CD8-positive, alpha-beta memory T cell (primary cell): ENCODE measurements at regions not wholly inside any gene's neighbourhood (a gene's known extent, or its start where the extent isn't known, plus 50 kb on each side); places are given as distances from the start of the nearest gene placed in this dataset.

ENCODE experiments used
- CTCF ChIA-PET: fragments of 350-600 bp; sonication (Branson Sonifier 250); formaldehyde crosslinking; loops from one replicate; lab custom pipeline; 2021; ENCODE audit warnings: antibody characterized with exemption; lab: Charles Lee
- POLR2A ChIA-PET: fragments of 350-600 bp; sonication (Branson Sonifier 250); formaldehyde crosslinking; loops from one replicate; lab custom pipeline; 2021; ENCODE audit warnings: antibody characterized with exemption; lab: Charles Lee
- DNase-seq, 5 donors: peaks; one replicate each; pipeline versions ENCODE4 v3.0.0 to v3.0.0-alpha.2; 2020 to 2022; ENCODE audit warnings: mixed read lengths in 1 of 5
- H3K27ac ChIP-seq: one replicate; pipeline ENCODE4 v1.7.0; 2013; ENCODE audit warnings: low read depth, mild to moderate bottlenecking, low read length, moderate library complexity
- H3K27me3 ChIP-seq: 2 replicates; pipeline ENCODE4 v1.7.0; 2013; ENCODE audit warnings: low read length, mild to moderate bottlenecking; ENCODE audit not compliant: insufficient read depth, poor library complexity, severe bottlenecking
- H3K36me3 ChIP-seq: 2 replicates; pipeline ENCODE4 v1.7.0; 2013; ENCODE audit warnings: mild to moderate bottlenecking, low read length, moderate library complexity; ENCODE audit not compliant: insufficient read depth
- H3K4me1 ChIP-seq: 2 replicates; pipeline ENCODE4 v1.7.0; 2013; ENCODE audit warnings: mild to moderate bottlenecking, low read length, moderate library complexity; ENCODE audit not compliant: insufficient read depth
- H3K4me3 ChIP-seq: 2 replicates; pipeline ENCODE4 v1.7.0; 2013; ENCODE audit warnings: mild to moderate bottlenecking, low read length
- H3K9me3 ChIP-seq: 2 replicates; pipeline ENCODE4 v1.7.0; 2013; ENCODE audit warnings: mild to moderate bottlenecking, low read length
- H3K27ac Mint-ChIP-seq, 8 donors: one replicate each; pipeline ENCODE4 v1.8.0; 2020 to 2021; ENCODE audit warnings: mixed read lengths in 8 of 8, mild to moderate bottlenecking in 6 of 8, inconsistent platforms in 3 of 8, moderate library complexity in 3 of 8
- H3K27me3 Mint-ChIP-seq, 2 donors: one replicate each; pipeline ENCODE4 v1.8.0; 2020 to 2021; ENCODE audit warnings: mixed read lengths in 2 of 2, mild to moderate bottlenecking in 1 of 2, moderate library complexity in 1 of 2
- H3K36me3 Mint-ChIP-seq, 3 donors: one replicate each; pipeline ENCODE4 v1.8.0; 2020 to 2021; ENCODE audit warnings: mixed read lengths in 3 of 3, inconsistent platforms in 1 of 3, mild to moderate bottlenecking in 1 of 3
- H3K4me1 Mint-ChIP-seq, 3 donors: one replicate each; pipeline ENCODE4 v1.8.0; 2020 to 2021; ENCODE audit warnings: mixed read lengths in 3 of 3, inconsistent platforms in 1 of 3, mild to moderate bottlenecking in 1 of 3
- H3K4me3 Mint-ChIP-seq, 7 donors: one replicate each; pipeline ENCODE4 v1.8.0; 2020 to 2021; ENCODE audit warnings: mixed read lengths in 7 of 7, mild to moderate bottlenecking in 6 of 7, moderate library complexity in 4 of 7, inconsistent platforms in 2 of 7
- H3K9me3 Mint-ChIP-seq, 5 donors: one replicate each; pipeline ENCODE4 v1.8.0; 2020 to 2022; ENCODE audit warnings: mixed read lengths in 5 of 5, mild to moderate bottlenecking in 3 of 5, moderate library complexity in 2 of 5, inconsistent platforms in 1 of 5

DNA sequence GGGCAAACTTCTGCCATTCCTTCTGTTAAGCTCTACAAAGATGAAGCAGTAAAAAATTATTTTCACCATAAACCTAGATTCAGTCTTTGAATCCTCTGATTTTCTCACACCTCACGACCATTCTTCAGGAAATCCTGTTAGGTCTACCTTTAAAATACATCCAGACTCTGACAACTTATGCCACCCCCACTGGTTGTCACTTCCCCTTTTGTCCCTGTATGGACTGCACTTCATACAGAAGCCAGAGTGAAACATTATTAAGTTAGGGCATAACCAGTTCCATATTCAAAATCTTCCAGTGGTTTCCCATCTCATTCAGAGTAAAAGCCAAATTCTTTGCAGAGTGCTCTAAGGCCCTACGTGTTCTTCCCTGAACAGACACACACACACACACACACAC, 499.8 kb downstream of the RASEF start:
- Histone ChIP-seq H3K9me3 (no peaks in the 10 kb centered on the region), H3K4me1 (no peaks in the 10 kb centered on the region), H3K4me3 (no peak overlapping the region), H3K27me3 (no peaks in the 10 kb centered on the region), H3K36me3 (no peaks in the 10 kb centered on the region), H3K27ac (no peak overlapping the region)
- no peak overlapping the region for H3K4me3 Mint-ChIP-seq
- H3K27ac Mint-ChIP-seq: no peak overlapping the region
- H3K9me3 Mint-ChIP-seq: peaks cover 0 to 13% (median 0%) of the 10 kb centered on the region in 5 donors
- no peak for DNase-seq
- CTCF ChIA-PET: no interaction called here
- H3K36me3 Mint-ChIP-seq: no peaks in the 10 kb centered on the region
- H3K27me3 Mint-ChIP-seq: no peaks in the 10 kb centered on the region
- no peaks in the 10 kb centered on the region for H3K4me1 Mint-ChIP-seq
- POLR2A ChIA-PET: no interaction called here

DNA sequence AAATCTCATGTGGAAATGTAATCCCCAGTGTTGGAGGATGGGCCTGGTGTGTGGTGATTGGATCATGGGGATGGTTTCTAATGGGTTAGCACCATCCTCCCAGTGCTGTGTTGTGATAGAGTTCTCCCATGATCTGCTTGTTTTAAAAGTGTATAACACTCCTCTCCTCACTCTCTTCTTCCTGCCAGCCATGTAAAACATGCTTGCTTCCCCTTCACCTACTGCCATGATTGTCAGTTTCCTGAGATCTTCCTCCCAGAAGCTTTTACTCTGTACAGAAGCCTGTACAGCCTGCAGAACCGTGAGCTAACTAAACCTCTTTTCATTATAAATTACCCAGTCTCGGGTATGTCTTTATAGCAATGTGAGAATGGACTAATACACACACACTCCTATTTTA, 499.1 kb downstream of the RASEF start:
- H3K36me3 Mint-ChIP-seq: no peaks in the 10 kb centered on the region
- Histone ChIP-seq H3K27me3 (no peaks in the 10 kb centered on the region), H3K9me3 (no peaks in the 10 kb centered on the region), H3K4me1 (no peaks in the 10 kb centered on the region), H3K4me3 (no peak overlapping the region), H3K36me3 (no peaks in the 10 kb centered on the region), H3K27ac (no peak overlapping the region)
- peaks cover 0 to 13% (median 0%) of the 10 kb centered on the region in 5 donors for H3K9me3 Mint-ChIP-seq
- H3K27ac Mint-ChIP-seq: no peak overlapping the region
- H3K4me3 Mint-ChIP-seq: no peak overlapping the region
- DNase-seq: no peak
- CTCF ChIA-PET: no interaction called here
- H3K27me3 Mint-ChIP-seq: no peaks in the 10 kb centered on the region
- H3K4me1 Mint-ChIP-seq: no peaks in the 10 kb centered on the region
- POLR2A ChIA-PET: no interaction called here

DNA sequence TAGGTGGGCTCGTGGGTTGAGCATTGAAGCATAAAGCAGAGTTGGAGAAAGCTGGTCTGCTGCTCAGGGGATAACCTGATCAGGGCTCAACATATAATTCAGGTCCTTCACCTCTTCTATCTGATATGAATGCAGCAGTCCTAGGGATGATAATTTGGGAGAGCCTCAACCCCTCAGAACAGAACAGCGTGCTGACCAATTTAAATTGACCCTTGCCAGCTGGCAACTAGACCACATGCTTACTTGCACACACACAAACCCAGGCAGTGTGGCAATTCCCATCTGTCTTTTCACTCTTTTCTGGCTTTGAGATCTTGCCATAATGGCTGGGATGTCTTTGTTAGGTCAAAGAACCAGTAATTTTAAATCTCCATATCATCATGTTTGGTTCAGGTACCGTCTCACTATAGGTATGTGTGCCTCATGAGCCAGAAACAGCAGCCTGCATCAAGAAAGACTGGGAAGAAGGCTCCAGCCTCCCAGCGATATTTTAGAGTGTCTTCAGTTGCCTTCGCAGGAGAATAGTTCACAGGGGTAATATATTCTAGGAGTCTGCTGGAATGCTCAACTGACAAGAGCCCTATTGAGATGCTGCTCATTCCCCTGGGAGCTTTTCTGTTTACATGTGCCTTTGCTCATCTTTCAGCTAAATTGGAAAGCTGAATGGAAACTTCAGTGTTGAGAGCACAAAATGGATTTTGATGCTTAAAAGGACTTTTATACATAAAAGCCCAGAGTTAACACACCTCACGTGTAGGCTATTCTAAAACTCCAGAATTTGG, 497.6 kb downstream of the RASEF start:
- no peak for DNase-seq
- no peaks in the 10 kb centered on the region for H3K27me3 ChIP-seq
- H3K36me3 Mint-ChIP-seq: no peaks in the 10 kb centered on the region
- H3K4me3 ChIP-seq: no peak overlapping the region
- H3K4me1 Mint-ChIP-seq: no peaks in the 10 kb centered on the region
- H3K27ac Mint-ChIP-seq: no peak overlapping the region
- no peak overlapping the region for H3K27ac ChIP-seq
- POLR2A ChIA-PET: no interaction called here
- H3K4me1 ChIP-seq: no peaks in the 10 kb centered on the region
- H3K9me3 Mint-ChIP-seq: peaks cover 0 to 7% (median 0%) of the 10 kb centered on the region in 5 donors
- H3K9me3 ChIP-seq: no peaks in the 10 kb centered on the region
- H3K27me3 Mint-ChIP-seq: no peaks in the 10 kb centered on the region
- no peaks in the 10 kb centered on the region for H3K36me3 ChIP-seq
- CTCF ChIA-PET: no interaction called here
- no peak overlapping the region for H3K4me3 Mint-ChIP-seq

DNA sequence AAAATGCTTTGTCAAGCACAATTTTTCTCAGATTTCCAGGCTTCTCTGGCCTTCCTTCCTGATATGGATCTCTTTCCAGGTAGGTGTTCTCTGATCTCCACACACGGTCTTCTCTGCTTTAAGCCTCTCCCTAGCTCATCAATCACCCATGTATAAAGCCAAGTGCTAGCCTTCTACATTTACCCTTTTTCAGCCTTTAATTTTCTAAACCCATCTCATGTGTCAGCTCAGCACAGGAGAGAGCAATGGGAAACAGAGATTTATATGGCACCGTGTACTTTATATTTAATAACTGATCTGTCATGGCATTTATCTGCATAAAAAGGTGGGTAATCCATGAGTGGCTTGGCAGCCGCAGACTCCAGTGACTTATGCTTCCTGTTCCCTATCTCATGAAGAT, 495.0 kb downstream of the RASEF start:
- POLR2A ChIA-PET: no interaction called here
- CTCF ChIA-PET: no interaction called here

DNA sequence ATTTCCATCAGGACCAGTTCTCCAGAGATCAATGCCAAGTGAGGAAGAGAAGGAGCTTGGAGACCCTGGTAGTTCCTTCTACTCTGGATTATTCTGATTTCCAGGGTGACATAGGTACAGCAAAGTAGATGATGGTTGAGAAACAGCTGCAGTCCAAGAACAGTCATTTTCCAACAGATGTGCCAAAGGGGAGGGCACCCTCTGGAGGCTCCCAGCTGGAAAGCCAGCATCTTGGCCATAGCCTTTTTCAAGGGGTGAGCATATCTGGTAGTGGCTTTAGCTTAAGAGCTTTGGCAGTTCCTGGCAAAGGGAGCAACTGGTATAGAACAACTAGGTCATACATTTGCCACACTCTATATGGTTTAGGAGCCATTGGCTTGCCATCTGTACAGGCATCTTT, 492.7 kb downstream of the RASEF start:
- no peaks in the 10 kb centered on the region for H3K4me1 ChIP-seq
- no peak overlapping the region for H3K4me3 ChIP-seq
- POLR2A ChIA-PET: no interaction called here
- H3K9me3 ChIP-seq: no peaks in the 10 kb centered on the region
- H3K27ac Mint-ChIP-seq: no peak overlapping the region
- H3K36me3 Mint-ChIP-seq: no peaks in the 10 kb centered on the region
- no peak for DNase-seq
- H3K4me3 Mint-ChIP-seq: no peak overlapping the region
- H3K36me3 ChIP-seq: no peaks in the 10 kb centered on the region
- peaks cover 11 to 22% (median 19%) of the 10 kb centered on the region in 5 donors for H3K9me3 Mint-ChIP-seq
- no peaks in the 10 kb centered on the region for H3K4me1 Mint-ChIP-seq
- CTCF ChIA-PET: no interaction called here
- no peaks in the 10 kb centered on the region for H3K27me3 ChIP-seq
- H3K27ac ChIP-seq: no peak overlapping the region
- H3K27me3 Mint-ChIP-seq: no peaks in the 10 kb centered on the region

More for the DNA sequence above, 495.0 kb downstream of the RASEF start:
- DNase-seq: no peak
- H3K4me3 Mint-ChIP-seq: no peak overlapping the region
- no peaks in the 10 kb centered on the region for H3K36me3 Mint-ChIP-seq
- H3K4me1 Mint-ChIP-seq: no peaks in the 10 kb centered on the region
- no peaks in the 10 kb centered on the region for H3K36me3 ChIP-seq
- H3K9me3 Mint-ChIP-seq: peaks cover 0 to 10% (median 6%) of the 10 kb centered on the region in 5 donors
- H3K27ac Mint-ChIP-seq: no peak overlapping the region
- no peaks in the 10 kb centered on the region for H3K27me3 ChIP-seq
- H3K4me1 ChIP-seq: no peaks in the 10 kb centered on the region
- H3K9me3 ChIP-seq: no peaks in the 10 kb centered on the region
- no peak overlapping the region for H3K27ac ChIP-seq
- no peak overlapping the region for H3K4me3 ChIP-seq
- no peaks in the 10 kb centered on the region for H3K27me3 Mint-ChIP-seq

DNA sequence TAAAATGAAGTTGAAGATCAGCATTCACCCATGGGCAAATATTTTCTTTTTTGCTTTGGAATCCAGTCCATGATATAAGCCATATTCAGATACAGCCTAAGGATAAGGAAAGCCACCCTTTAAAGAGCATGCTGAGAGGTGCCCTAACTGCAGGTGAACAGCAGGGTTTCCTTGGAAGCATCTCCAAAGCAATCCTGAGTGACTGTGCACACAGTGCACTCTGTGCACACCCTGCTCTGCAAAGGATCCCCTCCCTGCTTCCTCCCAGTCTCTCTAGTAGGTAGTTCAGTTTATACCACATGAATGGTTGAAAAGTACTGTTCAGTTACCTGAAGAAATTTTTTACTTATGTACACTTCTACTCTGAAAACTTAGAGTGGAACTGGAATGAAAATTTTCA, 491.4 kb downstream of the RASEF start:
- no peaks in the 10 kb centered on the region for H3K9me3 ChIP-seq
- Mint-ChIP-seq H3K27ac (no peak overlapping the region), H3K27me3 (no peaks in the 10 kb centered on the region), H3K36me3 (no peaks in the 10 kb centered on the region), H3K9me3 (peaks cover 11 to 22% (median 19%) of the 10 kb centered on the region in 5 donors), H3K4me1 (no peaks in the 10 kb centered on the region), H3K4me3 (no peak overlapping the region)
- no peak for DNase-seq
- ChIA-PET CTCF (no interaction called here), POLR2A (no interaction called here)
- no peaks in the 10 kb centered on the region for H3K27me3 ChIP-seq
- H3K27ac ChIP-seq: no peak overlapping the region
- no peaks in the 10 kb centered on the region for H3K36me3 ChIP-seq
- H3K4me1 ChIP-seq: no peaks in the 10 kb centered on the region
- no peak overlapping the region for H3K4me3 ChIP-seq

DNA sequence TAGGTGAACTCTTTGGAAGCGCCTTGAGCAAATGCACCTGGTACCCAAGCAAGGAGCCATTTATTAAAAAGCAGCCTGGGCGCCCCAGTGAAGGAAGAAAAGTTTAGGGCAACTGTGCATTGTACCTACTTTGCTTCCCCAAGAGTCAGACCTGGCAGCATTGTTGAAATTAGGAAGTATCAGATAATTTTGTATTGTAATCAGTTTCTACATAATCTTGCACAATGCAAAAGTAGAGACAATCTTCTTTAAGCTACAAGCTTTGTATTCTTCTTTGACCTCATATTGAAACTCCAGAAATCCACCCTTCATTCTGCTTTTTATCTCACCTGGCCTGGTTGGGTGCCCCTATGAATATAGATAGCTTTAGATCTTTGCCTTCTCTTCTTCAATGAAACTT, 490.8 kb downstream of the RASEF start:
- H3K4me3 Mint-ChIP-seq: no peak overlapping the region
- H3K36me3 Mint-ChIP-seq: no peaks in the 10 kb centered on the region
- no peaks in the 10 kb centered on the region for H3K27me3 ChIP-seq
- H3K9me3 ChIP-seq: no peaks in the 10 kb centered on the region
- H3K27ac ChIP-seq: no peak overlapping the region
- POLR2A ChIA-PET: no interaction called here
- H3K27ac Mint-ChIP-seq: no peak overlapping the region
- H3K4me1 Mint-ChIP-seq: no peaks in the 10 kb centered on the region
- no peak overlapping the region for H3K4me3 ChIP-seq
- H3K27me3 Mint-ChIP-seq: no peaks in the 10 kb centered on the region
- CTCF ChIA-PET: no interaction called here
- no peaks in the 10 kb centered on the region for H3K36me3 ChIP-seq
- DNase-seq: no peak
- peaks cover 11 to 28% (median 22%) of the 10 kb centered on the region in 5 donors for H3K9me3 Mint-ChIP-seq
- H3K4me1 ChIP-seq: no peaks in the 10 kb centered on the region

DNA sequence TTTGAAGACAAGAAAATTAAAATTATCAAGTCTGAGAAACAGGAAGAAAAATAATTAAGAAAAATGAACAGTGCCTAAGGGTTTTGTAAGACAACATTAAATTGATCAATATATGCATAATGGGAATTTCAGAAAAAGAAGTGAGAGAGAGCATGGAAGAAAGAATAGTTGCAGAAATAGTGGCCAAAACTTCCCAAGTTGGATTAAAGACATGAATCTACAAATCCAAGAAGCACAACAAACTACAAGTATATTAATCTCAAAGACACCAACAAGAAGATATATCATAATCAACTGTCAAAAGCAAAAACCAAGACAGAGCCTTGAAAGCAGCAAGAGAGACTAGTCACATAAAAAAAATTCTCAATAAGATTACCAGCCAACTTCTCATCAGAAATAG, 488.0 kb downstream of the RASEF start:
- Mint-ChIP-seq H3K36me3 (no peaks in the 10 kb centered on the region), H3K9me3 (peaks cover 11 to 34% (median 26%) of the 10 kb centered on the region in 5 donors), H3K4me1 (no peaks in the 10 kb centered on the region), H3K27me3 (no peaks in the 10 kb centered on the region), H3K4me3 (no peak overlapping the region), H3K27ac (no peak overlapping the region)
- ChIA-PET POLR2A (no interaction called here), CTCF (no interaction called here)
- Histone ChIP-seq H3K4me3 (no peak overlapping the region), H3K27me3 (no peaks in the 10 kb centered on the region), H3K4me1 (no peaks in the 10 kb centered on the region), H3K36me3 (no peaks in the 10 kb centered on the region), H3K27ac (no peak overlapping the region), H3K9me3 (no peaks in the 10 kb centered on the region)
- no peak for DNase-seq
